Stimulated activated CD4-positive, alpha-beta T cell treated with anti-CD3 and anti-CD28 coated beads, Interleukin-2, amount 100 ng/mL, for 24 hours (primary cell): ENCODE measurements at regions not wholly inside any gene's neighbourhood (a gene's known extent, or its start where the extent isn't known, plus 50 kb on each side); places are given as distances from the start of the nearest gene placed in this dataset.
A peak's percentile ranks its signal among the peaks of the same experiment; 100 is the strongest.
"Not testable (repeated sequence)": the region's sequence is repeated elsewhere in the genome, so short reads cannot be mapped to it uniquely, and the experiment has no call there.

Experiments
- DNase-seq, 2 donors: peaks; one replicate each; pipeline ENCODE4 v3.0.0-alpha.2; 2020

GRCh38 chr6:153368131-153368530 is 237.0 kb upstream of the RGS17 start:
- no peak for DNase-seq

GRCh38 chr6:153367021-153367420 is 235.9 kb upstream of the RGS17 start:
- no peak for DNase-seq

DNA sequence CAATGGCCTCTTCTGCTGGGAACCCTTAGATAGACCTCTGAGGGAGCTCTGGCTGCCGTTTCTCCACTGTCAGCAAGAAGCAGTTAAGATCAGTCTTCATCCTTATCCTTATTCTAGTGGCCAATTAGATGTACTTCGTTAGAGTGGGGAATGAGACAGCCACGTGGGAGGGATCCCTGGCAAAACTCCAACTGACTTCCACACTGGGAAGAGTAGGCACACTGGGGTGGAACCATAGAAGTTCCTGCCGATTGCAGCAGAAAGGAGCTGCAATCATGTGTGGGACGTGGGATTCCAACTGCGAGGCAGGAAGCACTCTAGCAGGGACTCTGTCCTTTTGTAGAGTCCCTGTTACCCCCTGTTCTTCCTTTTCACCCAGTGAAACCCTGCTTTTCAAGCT is 226.3 kb upstream of the RGS17 start:
- no peak for DNase-seq

DNA sequence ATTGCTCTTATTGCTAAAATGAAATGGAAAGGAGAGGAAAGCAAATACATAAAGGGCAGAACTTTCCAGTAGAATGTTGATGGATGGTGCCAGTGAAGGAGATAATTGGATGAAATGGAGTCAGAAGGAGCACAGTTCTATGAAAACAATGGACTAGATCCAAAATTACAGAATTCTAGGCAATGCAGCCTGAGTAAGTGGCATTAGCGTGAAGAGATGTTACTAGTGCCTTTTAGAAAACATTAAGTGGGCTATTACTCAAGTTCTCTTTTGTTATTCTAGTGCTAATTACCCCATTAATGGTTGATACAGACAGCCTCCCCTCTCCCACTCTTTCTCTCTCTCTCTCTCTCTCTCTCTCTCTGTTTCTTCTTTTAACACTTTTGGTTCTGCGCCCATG is 209.5 kb upstream of the RGS17 start:
- no peak for DNase-seq

DNA sequence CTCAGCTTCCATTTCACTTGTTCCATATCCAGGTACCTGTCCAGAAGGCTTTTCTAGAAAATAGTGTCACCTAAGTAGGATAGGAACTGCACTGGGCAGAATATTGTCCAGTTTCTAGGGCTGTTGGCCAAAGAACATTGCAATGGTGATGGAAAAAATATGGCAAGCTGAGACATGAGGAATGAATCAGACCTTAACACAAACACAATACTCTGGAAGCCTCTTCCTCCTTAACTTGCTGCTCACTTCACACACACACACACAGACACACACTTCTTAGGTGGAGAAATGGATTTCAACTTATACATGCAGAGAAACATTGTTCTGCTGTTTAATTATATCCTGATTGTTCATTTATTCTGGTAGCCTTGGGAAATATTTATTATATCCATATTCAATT is 203.0 kb upstream of the RGS17 start:
- no peak for DNase-seq

DNA sequence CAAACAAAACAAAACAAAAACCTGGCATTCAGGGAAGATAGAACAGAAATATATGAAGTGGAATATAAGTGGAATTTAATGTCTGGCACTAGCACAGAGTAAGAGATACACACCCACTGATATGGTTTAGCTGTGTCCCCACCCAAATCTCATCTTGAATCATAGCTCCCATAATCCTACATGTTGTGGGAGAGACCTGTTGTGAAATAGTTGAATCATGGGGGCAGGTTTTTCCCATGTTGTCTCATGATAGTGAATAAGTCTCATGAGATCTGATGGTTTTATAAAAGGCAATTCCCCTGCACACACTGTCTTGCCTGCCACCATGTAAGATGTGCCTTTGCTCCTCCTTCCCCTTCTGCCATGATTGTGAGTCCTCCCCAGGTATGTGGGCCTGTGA is 200.1 kb upstream of the RGS17 start:
- DNase-seq: not testable (repeated sequence)

- DNase-seq: no peak
Measured at GRCh38 chr6:153328194-153328593, 197.1 kb upstream of the RGS17 start.

DNA sequence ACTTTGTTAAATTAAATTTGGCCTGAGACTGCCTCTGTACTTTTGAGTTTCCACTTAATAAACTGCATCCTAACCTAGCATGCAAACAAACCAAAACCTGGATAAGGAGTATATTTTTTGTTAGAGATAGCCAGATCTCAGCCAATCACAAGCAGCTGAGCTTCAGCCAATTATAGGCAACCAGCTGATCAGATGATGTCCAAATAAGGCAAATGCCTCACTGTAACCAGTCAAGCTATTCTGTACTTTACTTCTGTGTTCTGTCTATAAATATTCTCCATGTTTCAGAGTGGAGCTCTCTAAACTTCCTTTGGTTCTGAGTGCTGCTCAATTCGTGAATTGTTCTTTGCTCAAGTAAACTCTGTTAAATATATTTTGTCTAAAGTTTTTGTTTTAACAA is 194.6 kb upstream of the RGS17 start:
- no peak for DNase-seq

DNA sequence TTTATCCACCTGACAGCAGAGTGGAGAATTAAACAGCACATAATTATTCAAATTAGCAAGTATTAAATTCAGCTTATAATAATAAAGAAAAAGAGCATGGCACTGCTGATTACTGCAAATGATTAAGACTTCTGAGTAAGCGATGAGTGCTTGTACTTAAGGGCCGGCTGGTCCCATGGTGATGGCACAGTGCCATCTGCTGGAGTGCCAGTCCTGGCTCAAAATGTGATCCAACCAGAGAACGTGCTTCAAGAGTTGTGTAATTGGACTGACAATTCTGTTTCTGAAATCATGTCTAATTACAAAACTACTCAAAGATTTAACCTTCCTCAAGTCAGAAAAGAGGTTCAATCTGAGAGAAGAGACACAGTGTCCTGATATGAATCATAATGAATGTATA is 181.6 kb upstream of the RGS17 start:
- DNase-seq: peak in 1 of 2 donors; percentile 43

- no peak for DNase-seq
Measured at GRCh38 chr6:153309651-153310050, 178.6 kb upstream of the RGS17 start.

DNA sequence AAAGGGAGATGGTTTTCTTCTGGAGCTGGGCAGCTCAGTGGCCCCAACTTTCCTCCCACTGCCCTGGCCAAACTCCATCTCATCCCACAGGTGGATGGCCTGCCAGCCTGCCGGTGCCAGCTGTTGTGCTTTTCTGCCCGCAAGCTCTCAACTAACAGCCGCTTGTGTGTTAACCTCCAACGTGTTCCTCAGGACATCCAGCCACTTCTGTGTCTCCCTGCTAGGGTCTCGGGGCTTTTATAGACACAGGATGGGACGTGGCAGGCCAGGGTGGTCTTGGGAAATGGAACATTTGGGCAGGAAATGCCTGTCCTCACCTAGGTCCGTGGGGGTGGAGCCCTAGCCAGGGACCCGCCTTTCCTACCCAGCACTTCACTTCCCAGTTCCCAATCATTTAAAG is 171.1 kb upstream of the RGS17 start:
- DNase-seq: no peak

- DNase-seq: no peak
Measured at GRCh38 chr6:153301602-153302001, 170.5 kb upstream of the RGS17 start.

DNA sequence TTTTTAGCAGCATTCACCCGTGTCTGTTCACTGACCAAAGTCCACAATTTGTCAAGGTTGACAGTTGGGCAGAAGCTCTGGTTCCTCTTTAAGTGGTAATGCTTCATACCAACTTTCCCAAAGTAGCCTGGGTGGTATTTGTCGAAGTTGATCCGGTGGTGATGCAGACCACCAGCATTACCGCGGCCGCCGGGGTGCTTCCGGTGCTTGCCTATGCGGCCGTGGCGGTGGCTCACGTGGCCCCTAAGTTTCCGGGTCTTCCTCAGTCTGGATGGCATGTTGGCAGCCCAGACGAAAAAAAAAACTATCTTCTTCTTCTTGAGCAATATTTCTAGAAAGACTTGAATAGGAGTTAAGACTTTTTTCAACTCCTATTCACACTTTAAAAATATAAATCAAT is 151.4 kb upstream of the RGS17 start:
- not testable (repeated sequence) for DNase-seq

- no peak for DNase-seq
Measured at GRCh38 chr6:153275997-153276396, 144.9 kb upstream of the RGS17 start.

GRCh38 chr6:153272201-153272980 is 141.3 kb upstream of the RGS17 start:
- no peak for DNase-seq

DNA sequence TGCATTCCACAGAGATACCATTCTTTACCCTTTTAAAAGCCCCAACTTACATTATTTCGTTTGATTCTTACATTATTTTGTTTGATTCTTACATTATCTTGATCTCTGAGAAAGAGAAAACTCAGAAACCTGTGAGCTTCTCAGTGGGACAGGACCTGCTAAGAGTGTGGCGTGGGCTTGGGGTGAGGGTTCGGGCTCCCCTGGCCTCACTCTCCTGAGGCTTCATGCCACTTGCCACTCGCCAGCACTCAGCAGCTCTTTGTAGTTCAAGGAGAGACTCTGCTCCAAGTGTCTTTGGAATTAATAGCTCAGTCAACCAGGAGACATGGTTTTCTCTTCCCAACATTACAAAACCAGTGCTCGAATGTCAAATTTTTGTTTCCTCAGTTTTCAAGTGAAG is 132.4 kb upstream of the RGS17 start:
- DNase-seq: no peak

DNA sequence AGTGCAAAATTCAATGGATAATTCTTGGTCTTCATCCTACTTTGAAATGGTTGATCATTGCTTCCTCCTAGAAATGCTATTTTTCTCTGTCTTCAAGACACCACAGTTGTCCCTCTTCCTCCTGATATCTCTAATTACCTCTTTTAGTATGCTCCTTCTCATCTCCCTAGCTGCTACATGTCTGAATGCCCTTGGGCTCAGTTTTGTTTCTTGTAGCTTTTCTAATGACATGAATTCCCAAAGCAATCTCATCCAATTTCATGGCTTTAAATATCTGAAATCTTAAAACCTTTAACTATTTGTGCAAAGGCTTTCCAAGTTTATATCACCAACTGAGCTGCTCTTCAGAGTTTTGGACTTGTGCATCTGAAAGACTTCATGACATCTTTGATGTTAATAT is 120.2 kb upstream of the RGS17 start:
- DNase-seq: no peak

DNA sequence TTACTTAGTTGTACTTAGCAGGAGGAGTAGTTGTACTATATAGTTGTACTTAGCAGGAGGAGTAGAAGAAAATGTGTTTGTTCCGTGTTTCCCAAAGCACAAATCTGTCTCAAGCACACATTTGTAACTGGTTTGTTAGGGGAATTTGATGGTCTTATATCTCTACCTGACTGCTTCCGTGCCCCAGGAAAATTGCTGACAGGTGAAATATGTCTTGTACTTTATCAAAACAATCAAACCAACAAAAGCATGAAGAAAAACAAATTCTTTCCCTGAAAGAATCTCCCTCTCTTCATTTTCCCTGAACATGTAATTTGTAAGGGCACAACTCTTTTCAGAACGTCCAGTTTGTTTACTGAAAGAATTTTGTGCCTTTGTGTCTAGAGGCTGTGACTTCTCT is 106.6 kb upstream of the RGS17 start:
- no peak for DNase-seq

DNA sequence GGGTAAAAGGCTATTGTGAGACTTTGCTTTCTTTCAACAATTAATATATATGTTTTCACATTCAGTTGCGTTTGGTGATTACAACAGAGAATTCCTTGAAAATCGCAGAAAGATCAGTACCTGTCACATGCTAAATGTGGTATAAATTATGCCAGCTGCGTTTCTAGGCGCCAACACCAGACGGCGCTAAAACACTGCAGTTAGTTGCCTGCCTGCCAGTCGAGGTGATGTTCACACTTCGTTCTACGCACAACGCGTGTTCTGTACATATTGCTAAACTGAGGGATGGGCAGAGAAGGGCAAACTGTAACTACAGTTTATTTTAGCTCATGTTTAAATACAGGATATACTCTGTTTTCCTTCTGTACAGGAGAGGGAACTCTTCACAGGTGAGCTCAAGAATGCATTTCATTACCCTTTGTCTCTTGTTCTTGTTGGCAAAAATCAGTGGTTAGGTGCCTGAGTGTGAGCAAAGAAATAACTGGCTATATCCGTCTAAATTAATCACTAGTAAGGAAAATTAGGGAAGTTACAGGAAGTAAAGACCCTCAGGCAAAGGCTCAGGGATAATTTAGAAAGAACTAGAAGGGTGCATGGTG is 100.1 kb upstream of the RGS17 start:
- DNase-seq: peak in 1 of 2 donors; percentile 62

DNA sequence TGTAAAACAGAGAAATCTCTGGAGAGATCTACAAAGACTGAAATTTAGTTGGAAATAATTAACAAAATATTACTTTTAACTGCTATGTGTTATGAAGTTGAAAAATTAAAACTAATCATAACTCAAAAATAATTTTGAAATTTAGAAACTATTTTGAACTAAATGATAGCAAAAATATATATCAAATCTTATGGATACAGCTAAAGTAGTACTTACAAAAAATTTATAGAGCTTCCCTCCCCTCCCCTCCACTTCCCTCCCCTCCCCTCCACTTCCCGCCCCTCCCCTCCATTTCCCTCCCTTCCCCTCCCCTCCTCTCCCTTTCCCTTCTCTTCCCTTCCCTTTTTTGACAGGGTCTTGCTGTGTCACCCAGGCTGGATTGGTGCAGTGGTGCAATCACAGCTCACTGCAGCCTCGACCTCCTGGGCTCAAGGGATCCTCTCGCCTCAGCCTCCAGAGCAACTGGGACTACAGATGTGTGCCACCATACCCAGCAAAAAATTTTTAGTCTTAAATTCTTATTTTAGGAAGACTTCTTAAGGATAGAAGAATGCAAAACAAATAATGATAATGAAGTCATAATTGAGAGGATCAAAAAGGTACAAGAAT is 87.2 kb upstream of the RGS17 start:
- no peak for DNase-seq

DNA sequence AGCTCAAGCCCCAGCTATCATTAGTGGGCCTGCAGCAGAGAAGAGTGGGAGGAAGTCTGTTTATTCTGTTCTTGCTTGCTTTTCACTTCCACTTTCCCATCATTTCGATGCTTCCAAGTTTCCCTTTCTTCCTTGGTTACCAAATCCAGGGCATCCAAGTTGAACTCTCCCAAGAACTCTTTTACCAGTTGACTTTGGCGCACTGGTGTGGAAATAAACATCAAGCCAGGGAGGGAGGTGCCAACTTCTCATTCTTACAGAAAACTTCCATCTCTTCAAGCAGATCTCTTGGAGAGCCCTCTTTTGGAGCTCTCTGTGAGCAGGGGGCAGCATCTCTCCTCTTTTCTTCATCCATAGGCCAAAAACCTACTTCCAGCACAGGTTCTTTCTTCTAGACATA is 85.7 kb upstream of the RGS17 start:
- DNase-seq: no peak

- no peak for DNase-seq
Measured at GRCh38 chr6:153215242-153215641, 84.2 kb upstream of the RGS17 start.

GRCh38 chr6:153214436-153214835 is 83.4 kb upstream of the RGS17 start:
- no peak for DNase-seq

GRCh38 chr6:153210083-153210482 is 79.0 kb upstream of the RGS17 start:
- no peak for DNase-seq

- DNase-seq: no peak
Measured at GRCh38 chr6:153208706-153209105, 77.6 kb upstream of the RGS17 start.
